MM.1S (cell line): ENCODE measurements at regions not wholly inside any gene's neighbourhood (a gene's known extent, or its start where the extent isn't known, plus 50 kb on each side); places are given as distances from the start of the nearest gene placed in this dataset.

ENCODE experiments used
- DNase-seq: peaks from one replicate; pipeline ENCODE4 v3.0.0-alpha.2; 2015
- H2AFZ ChIP-seq: fragments of 300-600 bp; sonication (generic); 2 replicates; pipeline ENCODE4 v1.6.0; 2016; ENCODE audit warnings: antibody characterized with exemption, low read length
- H3F3A ChIP-seq: fragments of 300-600 bp; sonication (generic); 2 replicates; pipeline ENCODE4 v1.6.1; 2016; ENCODE audit warnings: mild to moderate bottlenecking, antibody characterized with exemption, low read length, moderate library complexity, mixed read lengths; ENCODE audit not compliant: insufficient read depth
- H3K27ac ChIP-seq: fragments of 300-600 bp; sonication (generic); 2 replicates; pipeline ENCODE4 v1.5.1; 2016; ENCODE audit warnings: mild to moderate bottlenecking, low read length
- H3K27me3 ChIP-seq: fragments of 300-600 bp; sonication (generic); replicated peaks from 2 replicates; pipeline ENCODE4 v1.6.0; 2016; ENCODE audit warnings: low read length; ENCODE audit not compliant: insufficient read depth
- H3K36me3 ChIP-seq: fragments of 300-600 bp; sonication (generic); replicated peaks from 2 replicates; pipeline ENCODE4 v1.6.1; 2016; ENCODE audit warnings: mild to moderate bottlenecking, low read length, mixed read lengths; ENCODE audit not compliant: insufficient read depth
- H3K4me1 ChIP-seq: fragments of 300-600 bp; sonication (generic); 2 replicates; pipeline ENCODE4 v1.6.1; 2016; ENCODE audit warnings: low read length, mixed read lengths
- H3K4me2 ChIP-seq: fragments of 300-600 bp; sonication (generic); 2 replicates; pipeline ENCODE4 v1.6.0; 2016; ENCODE audit warnings: low read depth, low read length
- H3K4me3 ChIP-seq: fragments of 300-600 bp; sonication (generic); 2 replicates; pipeline ENCODE4 v1.5.1; 2016; ENCODE audit warnings: low read length, mixed read lengths
- H3K79me2 ChIP-seq: fragments of 300-600 bp; sonication (generic); 2 replicates; pipeline ENCODE4 v1.6.1; 2016; ENCODE audit warnings: mixed run types, low read length, mixed read lengths
- H3K9ac ChIP-seq: fragments of 300-600 bp; sonication (generic); 2 replicates; pipeline ENCODE4 v1.6.1; 2016; ENCODE audit warnings: low read length, mixed read lengths
- H3K9me2 ChIP-seq: fragments of 300-600 bp; sonication (generic); replicated peaks from 2 replicates; pipeline ENCODE4 v1.6.1; 2016; ENCODE audit warnings: mild to moderate bottlenecking, low read length, mixed read lengths; ENCODE audit not compliant: insufficient read depth
- H3K9me3 ChIP-seq: fragments of 300-600 bp; sonication (generic); replicated peaks from 2 replicates; pipeline ENCODE4 v1.6.1; 2016; ENCODE audit warnings: mild to moderate bottlenecking, low read length, mixed read lengths; ENCODE audit not compliant: insufficient read depth
- H4K20me1 ChIP-seq: fragments of 300-600 bp; sonication (generic); 2 replicates; pipeline ENCODE4 v1.6.1; 2016; ENCODE audit warnings: mild to moderate bottlenecking, low read length, moderate library complexity, mixed read lengths; ENCODE audit not compliant: insufficient read depth
- EZH2 ChIP-seq: fragments of 300-600 bp; sonication (generic); optimal IDR thresholded peaks from 2 replicates; pipeline ENCODE3; 2017; ENCODE audit warnings: low read depth, mild to moderate bottlenecking, antibody characterized with exemption, low read length, mixed read lengths
- EZH2phosphoT487 ChIP-seq: fragments of 300-600 bp; sonication (generic); IDR thresholded peaks from 2 replicates; pipeline ENCODE4 v1.6.1; 2018; ENCODE audit warnings: antibody characterized with exemption, low read length
- TF ChIP-seq, protein P1 (sequence below): fragments of 300-600 bp; sonication (generic); IDR thresholded peaks from 2 replicates; pipeline ENCODE4 v1.5.1; 2016; ENCODE audit warnings: antibody characterized with exemption, low read length, mixed read lengths

DNA sequence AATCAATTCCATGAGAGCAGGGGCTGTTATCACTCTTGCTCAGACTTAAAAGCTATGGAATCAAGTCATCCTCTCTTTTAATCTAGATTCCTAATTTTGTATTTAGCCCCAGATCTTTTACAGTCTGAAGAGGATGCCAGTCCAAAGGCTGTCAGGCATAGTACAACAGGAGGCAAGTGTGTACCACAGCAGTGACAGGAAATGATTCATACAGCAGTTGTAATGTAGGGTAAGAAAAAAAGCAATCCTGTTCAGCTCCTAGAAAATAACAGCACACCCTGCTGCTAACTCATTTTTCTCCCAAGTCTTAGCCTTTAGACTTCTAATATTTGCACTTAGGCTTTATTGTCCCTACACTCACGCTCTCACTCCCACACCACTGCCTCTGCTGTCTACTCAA lies 127.8 kb upstream of the SYT4 start:
- Histone ChIP-seq H3K27me3 (no peaks in the 10 kb centered on the region), H3K36me3 (no peaks in the 10 kb centered on the region), H3K4me1 (no peaks in the 10 kb centered on the region), H3K9ac (no peak overlapping the region), H3K9me3 (no peaks in the 10 kb centered on the region), H4K20me1 (no peaks in the 10 kb centered on the region), H3F3A (no peaks in the 10 kb centered on the region), H3K4me2 (no peak overlapping the region), H3K79me2 (no peaks in the 10 kb centered on the region), H3K9me2 (no peaks in the 10 kb centered on the region), H2AFZ (no peak overlapping the region), H3K4me3 (no peak overlapping the region), H3K27ac (no peak overlapping the region)
- no peak for TF ChIP-seq EZH2phosphoT487
- TF ChIP-seq EZH2, result no peak
- TF ChIP-seq, protein P1, sequence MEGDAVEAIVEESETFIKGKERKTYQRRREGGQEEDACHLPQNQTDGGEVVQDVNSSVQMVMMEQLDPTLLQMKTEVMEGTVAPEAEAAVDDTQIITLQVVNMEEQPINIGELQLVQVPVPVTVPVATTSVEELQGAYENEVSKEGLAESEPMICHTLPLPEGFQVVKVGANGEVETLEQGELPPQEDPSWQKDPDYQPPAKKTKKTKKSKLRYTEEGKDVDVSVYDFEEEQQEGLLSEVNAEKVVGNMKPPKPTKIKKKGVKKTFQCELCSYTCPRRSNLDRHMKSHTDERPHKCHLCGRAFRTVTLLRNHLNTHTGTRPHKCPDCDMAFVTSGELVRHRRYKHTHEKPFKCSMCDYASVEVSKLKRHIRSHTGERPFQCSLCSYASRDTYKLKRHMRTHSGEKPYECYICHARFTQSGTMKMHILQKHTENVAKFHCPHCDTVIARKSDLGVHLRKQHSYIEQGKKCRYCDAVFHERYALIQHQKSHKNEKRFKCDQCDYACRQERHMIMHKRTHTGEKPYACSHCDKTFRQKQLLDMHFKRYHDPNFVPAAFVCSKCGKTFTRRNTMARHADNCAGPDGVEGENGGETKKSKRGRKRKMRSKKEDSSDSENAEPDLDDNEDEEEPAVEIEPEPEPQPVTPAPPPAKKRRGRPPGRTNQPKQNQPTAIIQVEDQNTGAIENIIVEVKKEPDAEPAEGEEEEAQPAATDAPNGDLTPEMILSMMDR, result no peak
- no peak for DNase-seq

DNA sequence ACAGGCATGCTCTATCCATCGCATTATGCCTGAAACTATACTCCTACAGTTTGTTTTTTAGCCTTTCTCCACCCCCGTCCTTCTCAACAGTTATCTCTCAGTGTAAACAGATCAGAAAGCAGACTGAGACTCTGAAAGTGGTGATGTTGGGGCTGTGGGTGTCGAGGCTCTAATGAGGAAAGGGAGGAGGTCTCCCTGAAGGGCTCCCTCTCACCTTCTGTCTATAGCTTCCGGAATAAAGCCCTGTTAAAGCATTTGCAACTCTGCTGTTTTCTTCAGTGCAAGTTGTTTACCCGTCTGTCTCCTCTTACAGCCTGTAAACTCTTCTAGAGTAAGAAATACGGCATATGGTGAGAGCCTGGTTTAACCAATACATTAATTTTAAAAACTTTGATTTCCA lies 136.7 kb upstream of the SYT4 start:
- H3K9me3 ChIP-seq, result no peaks in the 10 kb centered on the region
- TF ChIP-seq, protein P1, result no peak
- TF ChIP-seq EZH2phosphoT487, result no peak

DNA sequence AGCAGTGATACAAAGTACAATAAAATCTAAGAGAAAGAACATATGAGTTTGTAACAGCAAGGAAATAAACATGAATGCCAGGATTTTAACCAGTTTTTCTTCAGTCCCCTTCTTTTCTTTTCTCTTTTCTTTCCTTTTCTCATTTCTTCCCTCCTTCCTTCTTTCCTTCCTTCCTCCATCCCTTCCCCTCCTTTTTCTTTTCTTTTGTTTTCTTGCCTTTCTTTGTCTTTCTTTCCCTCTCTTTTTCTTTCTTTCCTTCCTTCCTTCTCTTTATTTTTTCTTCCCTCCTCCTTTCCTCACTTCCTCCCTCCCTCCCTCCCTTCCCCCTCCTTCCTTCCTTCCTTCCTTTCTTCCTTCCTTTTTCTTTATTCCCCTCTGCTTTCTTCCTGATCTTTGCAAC lies 142.8 kb upstream of the SYT4 start:
- Histone ChIP-seq H3K9me2 (no peaks in the 10 kb centered on the region), H3K27me3 (no peaks in the 10 kb centered on the region), H3K4me2 (no peak overlapping the region), H3K36me3 (no peaks in the 10 kb centered on the region), H3K4me1 (no peaks in the 10 kb centered on the region), H3F3A (no peaks in the 10 kb centered on the region), H3K27ac (no peak overlapping the region), H3K4me3 (no peak overlapping the region), H3K79me2 (no peaks in the 10 kb centered on the region), H2AFZ (no peak overlapping the region), H3K9me3 (no peaks in the 10 kb centered on the region), H3K9ac (no peak overlapping the region), H4K20me1 (no peaks in the 10 kb centered on the region)
- DNase-seq, result no peak
- TF ChIP-seq EZH2, result no peak
- TF ChIP-seq EZH2phosphoT487, result no peak
- TF ChIP-seq, protein P1, result no peak

More for the DNA sequence above, 136.7 kb upstream of the SYT4 start:
- Histone ChIP-seq H3K9me2 (no peaks in the 10 kb centered on the region), H3K4me2 (no peak overlapping the region), H3K27me3 (no peaks in the 10 kb centered on the region), H2AFZ (no peak overlapping the region), H3K27ac (no peak overlapping the region), H3F3A (no peaks in the 10 kb centered on the region), H3K36me3 (no peaks in the 10 kb centered on the region), H4K20me1 (no peaks in the 10 kb centered on the region), H3K9ac (no peak overlapping the region), H3K4me1 (no peaks in the 10 kb centered on the region), H3K79me2 (no peaks in the 10 kb centered on the region), H3K4me3 (no peak overlapping the region)
- no peak for DNase-seq
